Heart left ventricle (tissue), 13 donors: ENCODE measurements at regions not wholly inside any gene's neighbourhood (a gene's known extent, or its start where the extent isn't known, plus 50 kb on each side); places are given as distances from the start of the nearest gene placed in this dataset.

Experiments
- POLR2A ChIP-seq, 2 donors: fragments of 450-650 bp; IDR thresholded peaks; one replicate each; pipeline ENCODE4 v1.6.1; 2017; ENCODE audit warnings: antibody characterized with exemption in 2 of 2, mild to moderate bottlenecking in 2 of 2, moderate library complexity in 2 of 2
- TF ChIP-seq, protein P1 (sequence below), 12 donors: fragments of 200-600 bp; sonication (generic) in 4 of 12; IDR thresholded peaks; one replicate each; pipeline versions ENCODE4 v1.5.0 to v1.8.0; 2018 to 2022; ENCODE audit warnings: antibody characterized with exemption in 12 of 12, mild to moderate bottlenecking in 5 of 12
- donor health status: ischemic (EF 13 %, LVEDD 7.1; RV severe dilation, severe dysfunction).
- donor health status: DM: no; HTN: yes; CAD: no.
- donor health status: DM: no; HTN: no; CAD: no.
- donor health status: ischemic (EF 25% LVEDD 6.9; RV normal size, moderate dysfunction).
- donor health status: ischemic (EF 25% LVEDD 5.7; RV mildly dilated, moderate dysfunction).
- donor health status: ischemic (EF 35%, LVEDD 5.7; RV mildly dilated, moderate dysfunction).
- donor health status: nonischemic (EF 11% LVEDD 7.7; RV severe dilation, severe dysfunction).
- donor health status: DM: yes; HTN: yes; CAD: no.
- donor health status: PGD.
- donor health status: ischemic (EF 29% LVEDD 5.4; RV normal size, mild dysfunction).
- donor health status: nonischemic (EF 23%, LVEDD 6.1; RV moderate dilation, normal function).

DNA sequence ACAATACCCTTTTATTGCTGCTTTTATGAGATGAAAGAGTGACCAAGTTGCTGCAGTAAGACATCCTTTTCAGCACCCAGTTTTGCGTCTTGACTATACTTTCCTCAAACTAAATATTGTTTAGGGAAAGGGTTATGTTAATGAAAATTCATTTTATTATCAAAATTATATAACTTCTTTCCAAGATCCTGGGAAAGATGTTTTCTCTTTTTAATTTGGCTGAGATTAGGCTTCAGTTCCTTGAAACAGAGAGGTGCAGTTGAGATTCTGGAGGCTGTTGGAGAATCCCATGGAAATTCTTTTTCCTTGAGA, 91.6 kb upstream of the KCNA3 start:
- TF ChIP-seq, protein P1, sequence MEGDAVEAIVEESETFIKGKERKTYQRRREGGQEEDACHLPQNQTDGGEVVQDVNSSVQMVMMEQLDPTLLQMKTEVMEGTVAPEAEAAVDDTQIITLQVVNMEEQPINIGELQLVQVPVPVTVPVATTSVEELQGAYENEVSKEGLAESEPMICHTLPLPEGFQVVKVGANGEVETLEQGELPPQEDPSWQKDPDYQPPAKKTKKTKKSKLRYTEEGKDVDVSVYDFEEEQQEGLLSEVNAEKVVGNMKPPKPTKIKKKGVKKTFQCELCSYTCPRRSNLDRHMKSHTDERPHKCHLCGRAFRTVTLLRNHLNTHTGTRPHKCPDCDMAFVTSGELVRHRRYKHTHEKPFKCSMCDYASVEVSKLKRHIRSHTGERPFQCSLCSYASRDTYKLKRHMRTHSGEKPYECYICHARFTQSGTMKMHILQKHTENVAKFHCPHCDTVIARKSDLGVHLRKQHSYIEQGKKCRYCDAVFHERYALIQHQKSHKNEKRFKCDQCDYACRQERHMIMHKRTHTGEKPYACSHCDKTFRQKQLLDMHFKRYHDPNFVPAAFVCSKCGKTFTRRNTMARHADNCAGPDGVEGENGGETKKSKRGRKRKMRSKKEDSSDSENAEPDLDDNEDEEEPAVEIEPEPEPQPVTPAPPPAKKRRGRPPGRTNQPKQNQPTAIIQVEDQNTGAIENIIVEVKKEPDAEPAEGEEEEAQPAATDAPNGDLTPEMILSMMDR (IDR thresholded peaks at IDR 0.05): peak in 1 of 12 donors; percentile 19
- no peak for TF ChIP-seq POLR2A (IDR thresholded peaks at IDR 0.05)
